GM21529 (cell line): ENCODE measurements at regions not wholly inside any gene's neighbourhood (a gene's known extent, or its start where the extent isn't known, plus 50 kb on each side); places are given as distances from the start of the nearest gene placed in this dataset.

ENCODE experiments used
- ATAC-seq: cut with Tn5 transposase; IDR thresholded peaks from one replicate; pipeline ENCODE4 v1.9.1; 2021; ENCODE audit not compliant: unreplicated experiment

DNA sequence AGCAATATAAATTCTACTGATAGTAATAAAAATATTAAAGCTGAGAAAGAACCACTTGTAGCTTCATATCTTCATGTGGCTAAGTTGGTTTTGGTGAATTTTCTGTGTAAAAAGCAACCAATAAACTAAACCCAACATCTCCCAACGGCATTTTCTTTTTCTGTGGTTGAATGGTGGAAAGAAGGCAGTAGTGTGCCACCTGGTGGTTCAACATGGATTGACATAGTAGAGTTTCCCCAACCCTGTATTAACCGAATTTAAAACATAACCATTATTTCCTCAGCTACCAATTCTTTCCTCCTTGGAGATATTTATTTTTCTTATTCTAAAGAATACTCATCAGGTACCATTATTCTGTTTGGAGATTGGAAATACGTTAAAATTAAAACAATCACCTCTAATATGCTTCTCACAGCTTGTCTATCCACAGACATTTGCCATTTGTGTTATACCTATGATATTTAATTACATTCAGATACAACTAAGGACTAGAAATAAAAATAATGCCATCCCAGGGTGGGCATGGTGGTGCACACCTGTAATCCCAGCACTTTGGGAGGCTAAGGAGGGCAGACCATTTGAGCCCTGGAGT is 117.1 kb upstream of the EEF1E1 start:
- peak; percentile 91 for ATAC-seq

DNA sequence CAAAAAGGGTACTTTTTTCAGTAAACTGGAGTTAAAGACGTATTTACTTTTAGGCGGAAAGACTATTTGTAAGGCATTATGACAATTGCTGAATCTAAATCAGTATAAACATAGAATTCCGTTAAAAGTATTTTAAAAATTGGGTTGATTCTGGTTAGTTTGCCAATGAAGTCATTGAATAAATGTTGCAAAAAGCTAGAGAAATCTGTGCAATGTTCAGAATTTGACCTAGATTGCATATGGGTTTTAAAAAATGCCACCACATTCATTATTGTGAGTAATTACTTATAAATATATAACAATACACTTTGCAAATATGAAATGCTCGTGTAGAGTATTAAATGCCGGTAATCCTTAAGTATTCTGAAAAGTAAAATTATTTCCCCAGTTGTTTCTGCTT is 116.5 kb upstream of the EEF1E1 start:
- no peak for ATAC-seq

GRCh38 chr6:8215631-8216030 is 113.3 kb upstream of the EEF1E1 start:
- no peak for ATAC-seq

DNA sequence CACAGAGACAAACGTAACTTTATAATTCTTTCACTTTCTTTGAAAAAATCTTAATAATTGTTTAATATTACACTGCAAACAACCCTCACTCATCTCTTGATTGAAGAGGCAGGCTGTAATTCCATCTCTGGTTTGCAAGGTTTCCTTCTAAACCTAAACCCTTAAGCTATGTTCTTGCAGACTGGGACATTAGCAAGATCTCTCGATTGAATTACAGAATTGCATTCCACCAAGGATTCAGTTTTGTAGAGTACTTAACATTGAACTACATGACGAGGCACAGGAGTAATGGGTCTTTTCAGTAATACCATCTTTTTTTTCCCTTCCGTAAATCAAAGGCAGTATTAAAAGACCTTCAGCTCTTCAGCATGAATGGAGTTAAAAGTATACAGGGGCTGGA is 111.6 kb upstream of the EEF1E1 start:
- ATAC-seq: no peak

GRCh38 chr6:8212720-8213434 is 110.5 kb upstream of the EEF1E1 start:
- no peak for ATAC-seq

GRCh38 chr6:8207869-8208191 is 105.5 kb upstream of the EEF1E1 start:
- no peak for ATAC-seq

GRCh38 chr6:8207191-8207868 is 105.0 kb upstream of the EEF1E1 start:
- no peak for ATAC-seq

DNA sequence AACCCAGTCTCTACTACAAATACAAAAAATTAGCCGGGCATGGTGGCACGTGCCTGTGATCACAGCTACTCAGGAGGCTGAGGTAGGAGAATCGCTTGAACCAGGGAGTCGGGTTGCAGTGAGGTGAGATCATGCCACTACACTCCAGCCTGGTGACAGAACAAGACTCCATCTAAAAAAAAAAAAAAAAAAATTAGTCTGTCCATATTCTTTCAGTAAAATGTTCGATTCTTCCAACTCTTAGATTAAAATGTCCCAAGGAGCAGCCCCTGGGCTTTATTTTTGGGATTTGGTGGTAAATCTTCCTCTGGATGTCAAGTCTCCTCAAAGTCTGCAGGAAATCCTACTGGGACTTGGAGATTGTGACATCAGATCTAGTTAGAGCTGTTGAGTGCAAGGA is 101.0 kb upstream of the EEF1E1 start:
- ATAC-seq: no peak

DNA sequence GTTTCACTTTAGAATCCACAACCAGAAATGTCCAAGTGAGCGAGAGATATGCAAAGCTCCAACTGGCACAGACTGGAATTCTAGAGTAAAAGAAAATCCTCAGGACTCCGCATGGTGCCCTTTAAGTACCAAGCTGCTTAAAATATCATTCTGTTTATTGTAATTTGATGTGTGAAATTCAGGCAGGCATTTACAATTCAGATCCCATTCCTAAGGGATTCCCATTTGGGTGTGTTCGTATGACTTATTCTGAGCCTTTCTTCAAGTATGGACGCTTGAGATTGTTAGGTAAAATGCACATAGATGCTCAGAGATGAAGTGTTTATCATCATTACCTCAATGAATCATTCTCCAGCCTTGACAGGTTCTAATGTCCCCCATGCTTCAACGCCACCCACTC is 99.3 kb upstream of the EEF1E1 start:
- ATAC-seq: no peak

GRCh38 chr6:8200255-8200654 is 97.9 kb upstream of the EEF1E1 start:
- no peak for ATAC-seq

GRCh38 chr6:8195714-8196102 is 93.4 kb upstream of the EEF1E1 start:
- ATAC-seq: no peak

DNA sequence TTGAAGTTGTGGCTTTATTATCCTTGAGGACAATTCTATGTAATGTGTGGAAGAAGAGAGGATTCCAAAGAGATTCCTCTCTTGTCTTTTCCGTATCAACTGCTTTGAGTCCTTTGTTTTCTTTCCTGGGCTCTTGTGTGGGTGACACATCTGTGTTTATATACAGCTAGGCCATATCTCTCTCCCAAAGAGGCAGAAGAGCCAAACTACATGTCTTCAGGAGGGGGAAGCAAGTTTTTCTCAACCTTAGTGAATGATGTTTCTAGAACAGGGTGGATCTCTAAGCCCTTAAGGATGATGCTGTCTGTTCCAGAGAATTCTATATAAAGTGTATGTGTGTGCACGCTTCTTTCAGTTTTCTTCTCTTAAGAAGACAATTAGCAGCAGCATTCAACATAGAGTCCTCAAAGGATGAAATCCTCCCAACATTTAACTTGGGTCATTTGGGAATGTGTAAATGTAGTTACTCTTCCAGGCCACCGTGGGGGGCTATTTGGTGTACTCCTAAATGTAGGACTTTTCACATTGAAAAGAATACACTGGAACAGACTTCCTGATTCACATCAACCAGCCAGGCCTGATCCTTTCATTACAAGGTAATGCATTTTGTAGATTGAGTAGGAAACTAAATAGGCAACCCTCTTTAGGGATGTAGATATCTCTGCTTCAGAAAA is 92.8 kb upstream of the EEF1E1 start:
- ATAC-seq: no peak

- no peak for ATAC-seq
Observed at GRCh38 chr6:8194490-8194889, 92.1 kb upstream of the EEF1E1 start.

DNA sequence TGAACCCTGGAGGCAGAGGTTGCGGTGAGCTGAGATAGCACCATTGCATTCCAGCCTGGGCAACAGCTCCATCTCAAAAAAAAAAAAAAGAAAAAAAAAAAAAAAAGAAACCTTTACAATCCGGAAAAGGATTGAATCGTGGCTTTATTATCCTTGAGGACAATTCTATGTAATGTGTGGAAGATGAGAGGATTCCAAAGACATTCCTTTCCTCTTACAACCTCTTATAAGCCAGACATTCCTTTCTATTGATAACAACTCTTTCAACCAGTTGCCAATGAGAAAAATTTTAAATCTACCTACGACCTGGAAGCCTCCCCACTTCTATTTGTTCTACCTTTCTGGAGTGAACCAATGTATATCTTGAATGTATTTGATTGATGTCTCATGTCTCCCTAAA is 91.2 kb upstream of the EEF1E1 start:
- no peak for ATAC-seq

- ATAC-seq: no peak
Observed at GRCh38 chr6:8192597-8192996, 90.2 kb upstream of the EEF1E1 start.

GRCh38 chr6:8192067-8192466 is 89.7 kb upstream of the EEF1E1 start:
- no peak for ATAC-seq

GRCh38 chr6:8191629-8192028 is 89.3 kb upstream of the EEF1E1 start:
- no peak for ATAC-seq

GRCh38 chr6:8187209-8187608 is 84.9 kb upstream of the EEF1E1 start:
- no peak for ATAC-seq

DNA sequence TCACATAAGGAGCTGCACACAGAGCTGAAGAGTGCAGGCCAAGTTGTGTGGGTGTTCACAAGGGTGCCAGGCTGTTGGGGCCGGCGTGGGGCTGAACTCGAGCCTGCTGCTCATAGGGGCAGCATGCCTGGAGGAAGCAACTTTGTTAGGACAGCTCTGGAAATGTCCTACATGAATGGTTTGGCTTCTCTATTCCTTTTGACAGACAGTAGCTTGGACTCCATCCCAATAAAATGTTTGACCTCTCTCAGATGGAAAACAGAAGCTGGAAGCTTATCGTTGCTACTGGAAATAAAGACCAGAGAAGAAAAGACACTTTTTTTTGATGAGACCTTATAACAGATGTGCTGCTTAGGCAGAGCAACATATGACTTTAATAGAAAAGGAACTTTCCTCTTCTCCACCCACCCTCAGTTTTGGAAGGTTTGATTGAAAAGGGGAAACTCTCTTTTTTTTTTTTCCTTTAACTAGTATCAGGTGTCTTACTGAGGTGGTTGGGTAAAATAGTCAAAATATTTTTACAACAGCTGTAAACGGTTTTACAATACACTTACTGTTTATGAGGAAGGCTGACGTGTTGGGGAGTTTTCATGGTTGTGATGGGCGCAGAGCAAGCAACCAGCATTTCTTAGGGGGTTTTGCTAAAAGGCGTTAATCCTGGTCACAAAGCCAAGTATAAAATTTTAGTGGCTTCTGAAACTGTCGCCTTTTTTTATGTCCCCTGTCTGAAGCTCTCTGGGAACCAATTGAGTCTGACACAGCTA is 80.7 kb upstream of the EEF1E1 start:
- ATAC-seq: no peak

DNA sequence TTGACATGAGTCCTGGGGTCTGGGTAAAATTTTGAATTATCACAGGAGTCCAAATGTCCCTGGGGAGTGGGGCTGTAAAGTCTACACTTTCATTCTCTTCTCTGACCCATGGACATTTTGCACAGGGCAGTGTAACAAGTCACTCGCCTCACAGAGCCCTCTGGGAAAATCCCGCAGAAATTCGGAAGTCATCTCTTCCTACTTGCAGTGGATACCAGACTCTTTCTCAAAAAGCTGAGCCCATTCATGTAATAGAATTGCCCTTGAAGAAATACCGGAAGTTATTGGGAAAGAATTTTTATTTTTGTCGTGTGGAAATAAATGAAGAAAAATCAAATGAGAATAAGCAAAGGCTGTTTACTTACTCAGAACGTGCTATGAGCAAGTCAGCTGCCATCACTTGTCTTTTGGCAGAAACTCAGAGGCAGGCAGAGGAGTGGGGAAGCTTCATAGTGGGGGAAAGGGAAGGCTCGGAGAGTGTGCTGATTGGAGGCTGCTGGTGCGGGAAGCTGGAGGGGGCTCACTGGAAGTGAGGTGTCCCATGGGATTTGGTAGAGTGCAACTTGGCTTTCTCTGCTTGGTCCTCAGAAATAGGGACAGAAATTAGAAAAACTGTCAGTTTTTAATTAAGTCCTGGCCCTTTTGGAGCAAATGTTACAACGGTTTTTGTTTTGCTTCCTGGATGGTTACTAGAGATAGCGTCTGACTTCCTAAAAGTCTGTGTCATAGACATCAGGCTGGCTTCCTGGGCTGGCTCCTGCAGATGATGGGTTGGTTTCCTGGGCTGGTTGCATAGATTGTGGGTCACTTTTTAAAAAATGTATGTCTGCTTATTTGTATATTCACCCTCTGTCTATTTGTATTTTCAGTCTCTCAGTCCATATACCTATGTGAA is 79.8 kb upstream of the EEF1E1 start:
- ATAC-seq: no peak
